HK-2 (cell line): ENCODE measurements at regions not wholly inside any gene's neighbourhood (a gene's known extent, or its start where the extent isn't known, plus 50 kb on each side); places are given as distances from the start of the nearest gene placed in this dataset.

ENCODE experiments used
- DNase-seq: peaks from one replicate; pipeline ENCODE4 v3.0.0-alpha.2; 2018; ENCODE audit not compliant: unreplicated experiment

GRCh38 chr10:105879401-105879800, 1238.3 kb downstream of the SORCS3 start:
- DNase-seq = no peak

GRCh38 chr10:105875050-105875449, 1234.0 kb downstream of the SORCS3 start:
- DNase-seq = no peak

DNA sequence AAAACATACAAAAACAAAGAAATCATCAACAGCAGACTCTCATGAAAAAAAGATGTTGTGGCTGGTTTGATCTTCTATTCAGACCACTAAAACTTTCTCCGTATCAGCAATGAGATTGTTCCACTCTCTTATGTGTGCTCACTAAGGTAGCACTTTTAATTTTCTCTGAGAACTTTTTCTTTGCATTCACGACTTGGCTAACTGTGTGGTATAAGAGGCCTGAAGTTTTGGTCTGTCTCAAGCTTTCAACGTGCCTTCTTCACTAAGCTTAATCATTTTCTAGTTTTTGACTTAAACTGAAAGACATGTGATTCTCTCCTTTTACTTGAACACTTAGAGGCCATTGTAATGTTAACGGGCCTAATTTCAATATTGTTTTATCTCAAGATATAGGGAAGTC, 1231.6 kb downstream of the SORCS3 start:
- DNase-seq = no peak

GRCh38 chr10:105868935-105869334, 1227.8 kb downstream of the SORCS3 start:
- DNase-seq = no peak

- no peak for DNase-seq
Measured at GRCh38 chr10:105864854-105865253, 1223.8 kb downstream of the SORCS3 start.

DNA sequence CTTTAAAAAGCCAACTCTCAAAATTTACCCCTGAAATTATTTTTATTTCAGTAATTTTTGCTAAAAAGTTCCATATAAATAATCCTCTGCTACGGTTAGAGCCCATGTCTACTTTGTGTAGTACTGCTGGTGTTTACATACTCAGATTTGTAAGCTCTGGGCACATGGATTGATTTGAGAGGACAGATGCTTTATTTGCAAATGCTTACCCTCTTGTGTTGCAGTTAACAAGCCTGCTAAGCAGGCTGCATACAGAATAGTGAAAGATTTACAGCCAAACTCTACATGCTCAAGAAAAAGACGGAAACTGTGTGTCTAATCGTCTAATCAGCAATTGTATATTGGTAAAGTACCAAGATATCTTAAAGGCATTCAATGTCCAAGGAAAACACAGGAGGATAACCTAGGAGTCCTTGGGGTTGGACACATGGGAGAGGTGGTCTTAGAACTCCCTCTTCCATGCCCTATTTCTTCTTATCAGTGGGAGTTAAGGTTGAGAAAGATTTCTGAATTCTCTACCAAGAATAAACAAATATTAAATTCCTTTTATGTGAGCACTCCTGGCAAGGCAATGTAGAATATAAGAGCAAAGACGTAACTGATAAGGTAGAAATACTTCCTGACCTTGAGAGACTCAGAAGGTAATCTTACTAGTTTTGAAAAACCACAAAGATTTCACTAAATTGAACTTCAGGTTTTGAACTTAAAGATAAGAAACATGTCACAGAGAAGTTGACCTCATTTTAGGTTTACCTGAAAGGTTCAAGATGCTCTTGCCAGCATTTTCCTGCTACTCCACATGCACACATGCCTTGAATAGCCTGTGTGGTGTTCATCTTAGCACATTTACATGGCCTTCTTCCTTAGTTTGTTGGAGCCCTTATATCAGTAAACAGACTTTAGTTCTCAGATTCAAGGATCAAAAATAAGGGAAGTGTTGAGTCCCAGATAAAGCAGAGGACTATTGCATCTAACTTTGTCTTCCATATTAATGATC, 1216.5 kb downstream of the SORCS3 start:
- no peak for DNase-seq

GRCh38 chr10:105855791-105856190, 1214.7 kb downstream of the SORCS3 start:
- no peak for DNase-seq

DNA sequence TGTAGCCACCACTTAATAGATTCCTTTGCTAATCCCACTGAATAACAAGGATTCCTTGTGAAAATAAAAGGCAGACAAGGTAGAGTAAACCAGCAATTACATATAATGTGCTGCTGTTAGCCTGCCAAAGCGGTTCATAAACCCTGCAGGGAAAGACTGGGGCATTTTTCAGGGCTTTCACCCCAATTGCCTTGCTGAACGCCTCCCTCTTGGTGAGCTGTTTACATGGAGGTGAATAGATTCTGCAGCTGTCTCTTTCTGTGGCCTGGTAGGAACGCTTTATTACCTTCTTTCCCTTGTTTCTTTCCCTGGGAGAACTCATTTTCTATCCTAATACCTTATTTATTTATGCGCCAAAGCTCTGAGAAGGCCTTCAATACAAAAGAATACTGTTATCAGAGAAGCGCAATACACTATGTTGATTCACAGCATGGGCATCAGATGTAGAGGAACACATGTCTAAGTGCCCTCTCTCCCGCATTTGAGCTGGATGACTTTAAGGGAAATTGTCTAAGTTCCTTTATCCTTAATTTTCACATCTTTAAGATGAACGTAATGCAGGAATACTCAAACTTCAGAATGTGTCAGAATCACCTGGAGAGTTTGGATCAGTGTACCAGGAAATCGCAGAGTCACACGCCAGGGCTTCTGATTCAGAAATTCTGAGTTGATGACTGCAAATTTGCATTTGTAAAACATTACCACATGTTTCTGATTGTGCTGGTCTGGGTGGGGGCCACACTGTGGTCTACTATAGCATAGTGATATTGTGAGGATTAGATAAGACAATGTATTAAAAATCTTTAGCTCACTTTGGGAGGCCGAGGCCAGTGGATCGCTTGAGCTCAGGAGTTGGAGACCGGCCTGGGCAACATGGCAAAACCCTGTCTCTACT, 1203.8 kb downstream of the SORCS3 start:
- DNase-seq = no peak

GRCh38 chr10:105844241-105844640, 1203.2 kb downstream of the SORCS3 start:
- DNase-seq = no peak

- DNase-seq = no peak
Measured at GRCh38 chr10:105843786-105844185, 1202.7 kb downstream of the SORCS3 start.

DNA sequence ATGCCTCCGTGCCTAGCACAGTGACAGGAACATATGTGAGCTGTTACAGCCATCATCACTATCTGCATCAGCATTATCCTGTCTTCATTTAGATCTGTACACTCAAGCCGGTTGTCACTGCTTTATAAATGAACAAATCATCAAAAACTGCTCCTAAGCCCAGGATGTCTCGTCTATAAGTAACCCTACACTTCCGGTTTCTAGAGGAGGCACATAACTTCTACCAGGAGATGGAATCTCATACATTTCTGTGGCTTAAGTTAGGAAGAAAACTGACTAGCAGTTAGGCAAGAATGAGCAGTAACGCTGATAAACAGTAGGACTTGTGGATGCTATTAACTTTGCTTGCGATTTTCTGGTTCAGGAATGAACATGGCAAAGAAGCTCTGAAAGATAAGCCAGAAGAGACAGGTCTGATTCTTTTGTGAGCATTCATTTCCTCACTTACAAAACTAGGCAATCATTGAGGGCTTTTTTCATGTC, 1199.2 kb downstream of the SORCS3 start:
- DNase-seq = no peak

DNA sequence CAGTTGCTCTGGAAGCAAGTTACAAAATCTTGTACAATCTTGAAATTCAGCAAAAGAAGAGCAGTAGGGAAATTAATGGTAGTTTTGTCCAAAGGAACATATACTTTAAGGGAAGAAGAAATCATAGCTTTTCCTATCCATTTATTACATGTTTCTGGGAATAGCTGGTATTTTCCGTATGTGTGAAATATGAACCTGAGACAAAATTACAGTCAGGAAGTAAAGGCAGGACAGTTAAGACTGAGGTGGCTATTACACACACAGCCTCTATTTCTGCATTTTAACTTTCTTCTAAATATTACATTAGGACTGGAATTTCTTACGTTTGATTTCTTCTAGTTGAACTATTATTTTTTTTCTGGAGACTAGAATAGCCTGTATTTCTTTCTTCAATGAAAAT, 1197.3 kb downstream of the SORCS3 start:
- DNase-seq = no peak

GRCh38 chr10:105837951-105838350, 1196.9 kb downstream of the SORCS3 start:
- no peak for DNase-seq

DNA sequence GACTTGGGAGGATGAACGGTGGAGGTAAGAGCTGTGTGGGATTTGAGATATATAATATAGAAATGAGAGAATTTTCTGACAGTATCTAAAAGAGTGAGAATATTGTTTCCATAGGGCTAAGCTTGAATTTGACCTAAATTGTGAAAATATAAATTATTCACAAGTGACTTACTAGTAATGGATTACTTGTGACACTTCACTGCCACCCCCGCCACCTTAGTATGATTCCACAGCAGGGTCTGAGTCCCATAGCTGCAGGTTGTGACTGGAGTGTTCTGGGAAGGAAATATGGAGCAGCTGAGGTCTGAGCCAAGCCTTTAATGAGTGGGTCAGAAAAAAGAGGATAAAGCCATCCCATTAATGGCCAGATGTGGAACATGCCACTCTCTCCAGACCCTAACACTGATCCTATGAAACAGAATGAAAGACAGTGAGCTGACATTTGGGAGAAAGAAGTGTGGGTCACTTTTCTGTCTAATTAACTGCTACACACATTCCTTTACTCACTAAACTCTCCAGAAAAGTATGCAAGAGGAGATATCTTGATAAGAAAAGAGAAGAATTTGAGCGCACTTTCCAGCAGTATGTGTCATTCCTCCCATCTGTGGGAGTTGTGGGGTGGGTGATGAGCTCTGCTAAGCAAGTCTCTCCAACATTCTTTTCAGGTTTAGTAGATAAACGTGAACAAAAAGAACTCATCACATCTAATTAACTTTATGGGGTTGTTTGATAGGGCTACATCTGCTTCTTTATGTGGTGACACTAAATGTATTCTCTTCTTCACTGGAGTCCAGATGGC, 1193.4 kb downstream of the SORCS3 start:
- DNase-seq = no peak

- DNase-seq = no peak
Measured at GRCh38 chr10:105827133-105827532, 1186.0 kb downstream of the SORCS3 start.

DNA sequence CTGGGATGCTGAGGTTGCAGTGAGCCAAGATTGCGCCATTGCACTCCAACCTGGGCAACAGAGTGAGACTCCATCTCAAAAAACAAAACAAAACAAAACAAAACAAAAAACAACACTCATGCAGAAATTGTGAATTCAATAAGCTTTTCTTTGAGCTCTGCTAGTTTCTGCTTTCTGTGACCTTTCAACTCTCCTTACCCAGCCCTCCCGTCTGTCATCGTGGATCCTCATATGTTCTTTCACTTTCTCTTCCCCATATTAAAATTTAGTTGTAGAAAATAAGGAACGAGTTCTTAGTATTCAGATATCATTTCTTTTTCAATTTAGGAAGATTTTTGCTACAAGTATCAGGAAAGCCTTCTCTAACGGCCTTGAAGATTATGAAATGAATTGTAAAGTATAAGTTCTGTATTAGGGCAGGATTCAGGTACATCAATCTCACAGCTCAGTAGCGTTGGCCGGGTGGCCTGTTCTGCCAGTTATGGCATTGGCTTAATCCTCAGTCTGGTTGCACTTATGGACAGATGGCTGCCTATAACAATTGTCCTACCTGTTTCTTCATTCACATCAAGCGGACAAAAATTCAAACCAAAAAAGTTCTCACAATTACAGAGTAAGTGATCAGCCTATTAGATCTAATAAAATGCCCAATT, 1167.0 kb downstream of the SORCS3 start:
- no peak for DNase-seq

- no peak for DNase-seq
Measured at GRCh38 chr10:105803206-105803605, 1162.1 kb downstream of the SORCS3 start.

GRCh38 chr10:105800641-105801040, 1159.6 kb downstream of the SORCS3 start:
- no peak for DNase-seq

DNA sequence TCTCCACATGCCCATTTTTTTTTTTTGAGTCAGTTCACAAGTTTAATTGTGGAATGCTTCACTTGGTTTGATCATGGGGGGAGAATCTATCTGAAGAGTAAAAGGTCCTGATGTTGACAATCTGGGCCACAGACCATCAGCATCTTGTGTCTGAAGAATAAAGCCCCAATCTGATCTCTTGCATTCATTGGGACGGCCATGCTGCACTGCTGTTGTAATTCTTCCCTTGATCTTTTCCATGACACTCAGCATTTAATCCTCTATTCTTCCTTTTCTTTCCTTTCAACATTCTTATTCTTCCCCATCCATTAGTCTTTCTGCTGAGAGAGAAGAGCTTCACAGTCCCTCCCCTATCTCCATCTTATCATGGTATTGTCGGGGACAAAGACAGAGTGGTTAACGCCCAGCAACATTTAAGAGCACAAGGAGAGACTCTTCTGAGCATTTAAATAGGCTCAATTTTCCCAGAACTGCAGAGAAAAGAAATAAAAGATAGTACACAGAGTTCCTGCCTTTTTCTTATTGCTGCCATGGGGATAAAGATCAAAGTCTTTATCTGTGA, 1157.3 kb downstream of the SORCS3 start:
- no peak for DNase-seq

GRCh38 chr10:105797234-105797890, 1156.3 kb downstream of the SORCS3 start:
- DNase-seq = no peak
